GM12801 (cell line): ENCODE measurements at regions not wholly inside any gene's neighbourhood (a gene's known extent, or its start where the extent isn't known, plus 50 kb on each side); places are given as distances from the start of the nearest gene placed in this dataset.

Experiments used
- CTCF ChIP-seq: IDR thresholded peaks from one replicate; pipeline ENCODE4 v1.5.1; 2011; ENCODE audit warnings: control low read depth; ENCODE audit not compliant: insufficient read length; ENCODE audit errors: extremely low read depth

GRCh38 chr10:90986136-90986760, 65.4 kb upstream of the ANKRD1 start:
- no peak for TF ChIP-seq CTCF

GRCh38 chr10:90986870-90987269, 66.0 kb upstream of the ANKRD1 start:
- no peak for TF ChIP-seq CTCF

GRCh38 chr10:90987383-90987782, 66.5 kb upstream of the ANKRD1 start:
- no peak for TF ChIP-seq CTCF

GRCh38 chr10:90988024-90988423, 67.1 kb upstream of the ANKRD1 start:
- TF ChIP-seq CTCF, result no peak

- TF ChIP-seq CTCF, result no peak
Measured at GRCh38 chr10:90988802-90989201, 67.9 kb upstream of the ANKRD1 start.

GRCh38 chr10:90989378-90989777, 68.5 kb upstream of the ANKRD1 start:
- no peak for TF ChIP-seq CTCF

GRCh38 chr10:90992462-90992861, 71.6 kb upstream of the ANKRD1 start:
- TF ChIP-seq CTCF, result no peak
